GM12878 (cell line): ENCODE measurements at regions not wholly inside any gene's neighbourhood (a gene's known extent, or its start where the extent isn't known, plus 50 kb on each side); places are given as distances from the start of the nearest gene placed in this dataset.

ENCODE experiments used
- ATAC-seq: fragments of 200-7000 bp; cut with Tn5 transposase; 3 replicates; pipeline ENCODE4 v1.9.1; 2020; ENCODE audit warnings: mild to moderate bottlenecking, moderate library complexity
- BruUV-seq: library from RNA; stranded (reverse); fragments of 400-500 nt; replicated peaks from 2 replicates; lab custom pipeline; 2021; lab: Mats Ljungman, UMichigan
- CTCF ChIA-PET: fragments of 300-600 bp; sonication (Branson Sonifier 250); formaldehyde crosslinking; extraction: SDS; loops from one replicate; lab custom pipeline; 2021; ENCODE audit warnings: inconsistent platforms; lab: Yijun Ruan, JAX
- POLR2A ChIA-PET: fragments of 350-600 bp; formaldehyde crosslinking; extraction: SDS; loops from one replicate; lab custom pipeline; 2021; ENCODE audit warnings: inconsistent platforms; lab: Charles Lee
- RAD21 ChIA-PET: fragments of 300-600 bp; sonication (Branson Sonifier 250); formaldehyde crosslinking; loops from one replicate; lab custom pipeline; 2023; ENCODE audit warnings: antibody characterized with exemption; ENCODE audit not compliant: unreplicated experiment; lab: Charles Lee
- SMC1A ChIA-PET: fragments of 300-600 bp; sonication (Branson Sonifier 250); formaldehyde crosslinking; loops from one replicate; lab custom pipeline; 2023; ENCODE audit not compliant: unreplicated experiment, uncharacterized antibody; lab: Charles Lee
- DNase-seq: peaks from one replicate; pipeline ENCODE4 v3.0.0-alpha.2; 2011; ENCODE audit warnings: low read depth, low spot score
- FAIRE-seq: peaks from 3 replicates; lab custom pipeline; 2011; peaks lifted over from hg19 to GRCh38; lab: Jason Lieb, UNC
- H2AFZ ChIP-seq: 2 replicates; pipeline ENCODE4 v1.6.0; 2011; ENCODE audit warnings: low read depth, low read length, control low read depth; ENCODE audit not compliant: control insufficient read depth
- H3K27ac ChIP-seq: 2 replicates; pipeline ENCODE4 v1.5.1; 2011; ENCODE audit warnings: control low read depth; ENCODE audit not compliant: control insufficient read depth, insufficient read depth
- H3K27me3 ChIP-seq, 2 experiments: replicated peaks in 1 of 2; 2 replicates each; pipeline versions ENCODE4 v1.6.0 to v1.6.1; 2011; ENCODE audit warnings: low read length in 1 of 2; ENCODE audit not compliant: control insufficient read depth in 2 of 2, insufficient read depth in 2 of 2
- H3K36me3 ChIP-seq, 2 experiments: 2 replicates each; pipeline ENCODE4 v1.5.1; 2011; ENCODE audit warnings: low read length in 1 of 2; ENCODE audit not compliant: control insufficient read depth in 2 of 2, insufficient read depth in 2 of 2
- H3K4me1 ChIP-seq: 2 replicates; pipeline ENCODE4 v1.6.1; 2011; ENCODE audit warnings: mild to moderate bottlenecking, low read length, moderate library complexity, mixed read lengths; ENCODE audit not compliant: control insufficient read depth, insufficient read depth
- H3K4me2 ChIP-seq: 2 replicates; pipeline ENCODE4 v1.6.0; 2011; ENCODE audit warnings: control low read depth; ENCODE audit not compliant: control insufficient read depth, insufficient read depth
- H3K4me3 ChIP-seq: fragments of 200-600 bp; sonication (generic); 2 replicates; pipeline ENCODE4 v1.5.1; 2016
- H3K79me2 ChIP-seq: 2 replicates; pipeline ENCODE4 v1.6.0; 2011; ENCODE audit warnings: low read length; ENCODE audit not compliant: control insufficient read depth, insufficient read depth
- H3K9ac ChIP-seq: 2 replicates; pipeline ENCODE4 v1.8.0; 2011; ENCODE audit warnings: low read length, control low read depth, mixed read lengths; ENCODE audit not compliant: control insufficient read depth, insufficient read depth
- H3K9me3 ChIP-seq: replicated peaks from 3 replicates; pipeline ENCODE4 v1.5.1; 2011; ENCODE audit warnings: mild to moderate bottlenecking, low read length; ENCODE audit not compliant: control insufficient read depth, insufficient read depth
- H4K20me1 ChIP-seq: 2 replicates; pipeline ENCODE4 v1.6.0; 2011; ENCODE audit not compliant: control insufficient read depth, insufficient read depth
- HDAC6 ChIP-seq: fragments of 200-600 bp; sonication (generic); IDR thresholded peaks from one replicate; pipeline ENCODE4 v1.8.0; 2017; ENCODE audit warnings: antibody characterized with exemption; ENCODE audit not compliant: unreplicated experiment
- JUND ChIP-seq: IDR thresholded peaks from 2 replicates; pipeline ENCODE4 v1.6.1; 2012; ENCODE audit warnings: low read depth, mild to moderate bottlenecking, low read length, improper control_type of control experiment, moderate library complexity
- NKRF ChIP-seq: fragments of 450-650 bp; conservative IDR thresholded peaks from 2 replicates; pipeline ENCODE4 v1.6.1; 2017; ENCODE audit warnings: mild to moderate bottlenecking, moderate library complexity
- WGBS: methylation state at CpG from one replicate; pipeline ENCODE4 v1.1.6; 2016; ENCODE audit warnings: low lambda C conversion rate; ENCODE audit not compliant: insufficient replicate concordance, insufficient coverage; ENCODE audit errors: missing lambda C conversion rate; 5-methylcytosine and 5-hydroxymethylcytosine counted together
- in situ Hi-C: fragments of 300-500 bp; cut with MboI; formaldehyde crosslinking; loops from 9 replicates; pipeline ENCODE4 v1.14.3; 2018; ENCODE audit warnings: mixed read lengths
- intact Hi-C: fragments of 100-400 bp; cut with micrococcal nuclease; formaldehyde crosslinking; loops from one replicate; pipeline ENCODE4 v1.14.2; 2022; ENCODE audit not compliant: unreplicated experiment
- TF ChIP-seq, protein P1 (sequence below): IDR thresholded peaks from 2 replicates; pipeline ENCODE4 v1.6.1; 2012; ENCODE audit warnings: mild to moderate bottlenecking, low read depth, low read length

GRCh38 chr15:69636169-69636915 lies 183.7 kb downstream of the RPLP1 start:
- no TSS peak for BruUV-seq
- SMC1A ChIA-PET: no interaction called here
- POLR2A ChIA-PET: no interaction called here
- Histone ChIP-seq H2AFZ (no peak overlapping the region), H3K79me2 (no peaks in the 10 kb centered on the region), H3K36me3 (no peaks in the 10 kb centered on the region), H3K27me3 (peaks cover 2 to 3% of the 10 kb centered on the region in 2 experiments; a peak in 3 of 4 replicates), H3K4me1 (no peaks in the 10 kb centered on the region), H3K9me3 (no peaks in the 10 kb centered on the region), H3K27ac (no peak overlapping the region), H3K9ac (no peak overlapping the region), H3K4me2 (no peak overlapping the region), H3K4me3 (no peak overlapping the region), H4K20me1 (no peaks in the 10 kb centered on the region)
- TF ChIP-seq JUND: no peak
- TF ChIP-seq HDAC6: no peak
- no peak for TF ChIP-seq NKRF
- TF ChIP-seq, protein P1, sequence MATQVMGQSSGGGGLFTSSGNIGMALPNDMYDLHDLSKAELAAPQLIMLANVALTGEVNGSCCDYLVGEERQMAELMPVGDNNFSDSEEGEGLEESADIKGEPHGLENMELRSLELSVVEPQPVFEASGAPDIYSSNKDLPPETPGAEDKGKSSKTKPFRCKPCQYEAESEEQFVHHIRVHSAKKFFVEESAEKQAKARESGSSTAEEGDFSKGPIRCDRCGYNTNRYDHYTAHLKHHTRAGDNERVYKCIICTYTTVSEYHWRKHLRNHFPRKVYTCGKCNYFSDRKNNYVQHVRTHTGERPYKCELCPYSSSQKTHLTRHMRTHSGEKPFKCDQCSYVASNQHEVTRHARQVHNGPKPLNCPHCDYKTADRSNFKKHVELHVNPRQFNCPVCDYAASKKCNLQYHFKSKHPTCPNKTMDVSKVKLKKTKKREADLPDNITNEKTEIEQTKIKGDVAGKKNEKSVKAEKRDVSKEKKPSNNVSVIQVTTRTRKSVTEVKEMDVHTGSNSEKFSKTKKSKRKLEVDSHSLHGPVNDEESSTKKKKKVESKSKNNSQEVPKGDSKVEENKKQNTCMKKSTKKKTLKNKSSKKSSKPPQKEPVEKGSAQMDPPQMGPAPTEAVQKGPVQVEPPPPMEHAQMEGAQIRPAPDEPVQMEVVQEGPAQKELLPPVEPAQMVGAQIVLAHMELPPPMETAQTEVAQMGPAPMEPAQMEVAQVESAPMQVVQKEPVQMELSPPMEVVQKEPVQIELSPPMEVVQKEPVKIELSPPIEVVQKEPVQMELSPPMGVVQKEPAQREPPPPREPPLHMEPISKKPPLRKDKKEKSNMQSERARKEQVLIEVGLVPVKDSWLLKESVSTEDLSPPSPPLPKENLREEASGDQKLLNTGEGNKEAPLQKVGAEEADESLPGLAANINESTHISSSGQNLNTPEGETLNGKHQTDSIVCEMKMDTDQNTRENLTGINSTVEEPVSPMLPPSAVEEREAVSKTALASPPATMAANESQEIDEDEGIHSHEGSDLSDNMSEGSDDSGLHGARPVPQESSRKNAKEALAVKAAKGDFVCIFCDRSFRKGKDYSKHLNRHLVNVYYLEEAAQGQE: no peak
- RAD21 ChIA-PET: no interaction called here
- intact Hi-C loops: no loop called here
- FAIRE-seq (no peak), ATAC-seq (no peak), DNase-seq (no peak)
- in situ Hi-C loops: no loop called here
- CTCF ChIA-PET: no interaction called here
- 61% methylated on average over 10 of the region's 10 CpGs for WGBS
